ENCODE measurements at regions not wholly inside any gene's neighbourhood (a gene's known extent, or its start where the extent isn't known, plus 50 kb on each side); places are given as distances from the start of the nearest gene placed in this dataset.

GRCh38 chr4:125254106-125254505, 60.6 kb upstream of the FAT4 start (continued):
- no peak for TF ChIP-seq DPF2 (IDR thresholded peaks at IDR 0.05)
- no peak for TF ChIP-seq ESRRA (IDR thresholded peaks at IDR 0.05; ENCODE audit: low read length)
- TF ChIP-seq IRF5 (IDR thresholded peaks at IDR 0.05; ENCODE audit: borderline replicate concordance), result no peak
- no peak for TF ChIP-seq SREBF1 (IDR thresholded peaks at IDR 0.05; ENCODE audit: low read length)
- no peak for TF ChIP-seq RAD51 (IDR thresholded peaks at IDR 0.05)
- TF ChIP-seq E2F8 (IDR thresholded peaks at IDR 0.05; ENCODE audit: low read depth, partially characterized antibody), result no peak
- no peak for TF ChIP-seq SMAD5 (IDR thresholded peaks at IDR 0.05; ENCODE audit: low read depth)
- TF ChIP-seq JUND (IDR thresholded peaks at IDR 0.05; ENCODE audit: low read depth, low read length), result no peak
- TF ChIP-seq MLLT1 (IDR thresholded peaks at IDR 0.05), result no peak
- TF ChIP-seq POLR2AphosphoS5 (IDR thresholded peaks at IDR 0.05; ENCODE audit: low read length), result no peak

Measured in GM12878 (cell line).